CD14-positive monocyte (primary cell): ENCODE measurements at regions not wholly inside any gene's neighbourhood (a gene's known extent, or its start where the extent isn't known, plus 50 kb on each side); places are given as distances from the start of the nearest gene placed in this dataset.
"Not testable (repeated sequence)": the region's sequence is repeated elsewhere in the genome, so short reads cannot be mapped to it uniquely, and the experiment has no call there.

Experiments
- DNase-seq, 3 donors: peaks; one replicate each; pipeline ENCODE4 v3.0.0-alpha.2; 2011 to 2022
- H2AFZ ChIP-seq: 2 replicates; pipeline ENCODE4 v1.6.0; 2012; ENCODE audit warnings: mild to moderate bottlenecking, low read depth, low read length, inconsistent platforms; ENCODE audit not compliant: insufficient read depth, poor library complexity, severe bottlenecking
- H3K27ac ChIP-seq, 2 donors: 1 replicate in 1 of 2; 2 replicates in 1 of 2; pipeline ENCODE4 v1.5.1; 2012 to 2013; ENCODE audit warnings: low read length in 2 of 2, control low read depth in 1 of 2, inconsistent platforms in 1 of 2, low read depth in 1 of 2, mild to moderate bottlenecking in 1 of 2
- H3K27me3 ChIP-seq, 2 donors: one replicate each; pipeline versions ENCODE4 v1.6.0 to v1.6.1; 2011 to 2013; ENCODE audit warnings: low read length in 2 of 2; ENCODE audit not compliant: control insufficient read depth in 2 of 2, insufficient read depth in 2 of 2
- H3K36me3 ChIP-seq, 2 donors: replicated peaks in 1 of 2; 1 replicate in 1 of 2; 2 replicates in 1 of 2; pipeline versions ENCODE4 v1.5.1 to v1.6.1; 2012 to 2013; ENCODE audit warnings: low read length in 2 of 2, control low read depth in 1 of 2, inconsistent platforms in 1 of 2, mild to moderate bottlenecking in 1 of 2; ENCODE audit not compliant: insufficient read depth in 2 of 2, control insufficient read depth in 1 of 2
- H3K4me1 ChIP-seq, 2 donors: 1 replicate in 1 of 2; 2 replicates in 1 of 2; pipeline versions ENCODE4 v1.5.1 to v1.6.1; 2012 to 2013; ENCODE audit warnings: low read length in 2 of 2, control low read depth in 1 of 2, inconsistent platforms in 1 of 2, mild to moderate bottlenecking in 1 of 2, moderate library complexity in 1 of 2; ENCODE audit not compliant: insufficient read depth in 2 of 2, control insufficient read depth in 1 of 2
- H3K4me2 ChIP-seq: replicated peaks from 2 replicates; pipeline ENCODE3; 2012; ENCODE audit warnings: low read length, moderate library complexity, mild to moderate bottlenecking; ENCODE audit not compliant: poor library complexity, severe bottlenecking; ENCODE audit errors: extremely low read depth
- H3K4me3 ChIP-seq, 3 experiments: fragments of 200-600 bp in 1 of 3; sonication (generic) in 1 of 3; replicated peaks in 1 of 3; 1 replicate in 2 of 3; 2 replicates in 1 of 3; pipeline ENCODE4 v1.5.1; 2011 to 2013; ENCODE audit warnings: low read length in 3 of 3, mild to moderate bottlenecking in 3 of 3, control low read depth in 2 of 3, low read depth in 2 of 3, inconsistent platforms in 1 of 3, moderate library complexity in 1 of 3
- H3K79me2 ChIP-seq: 2 replicates; pipeline ENCODE4 v1.6.0; 2012; ENCODE audit warnings: mild to moderate bottlenecking, control low read depth, inconsistent platforms, low read length, moderate library complexity; ENCODE audit not compliant: insufficient read depth
- H3K9ac ChIP-seq: 2 replicates; pipeline ENCODE4 v1.6.0; 2017; ENCODE audit warnings: low read length, mild to moderate bottlenecking; ENCODE audit not compliant: insufficient read depth, poor library complexity, severe bottlenecking
- H3K9me3 ChIP-seq, 2 donors: replicated peaks in 1 of 2; 1 replicate in 1 of 2; 2 replicates in 1 of 2; pipeline versions ENCODE4 v1.5.1 to v1.6.1; 2012 to 2013; ENCODE audit warnings: low read length in 2 of 2, control low read depth in 1 of 2; ENCODE audit not compliant: control insufficient read depth in 1 of 2, insufficient read depth in 1 of 2
- H4K20me1 ChIP-seq: 2 replicates; pipeline ENCODE4 v1.6.0; 2012; ENCODE audit warnings: mild to moderate bottlenecking, low read length, control low read depth, moderate library complexity; ENCODE audit not compliant: insufficient read depth
- H3K27ac Mint-ChIP-seq, 7 donors: one replicate each; pipeline ENCODE4 v1.8.0; 2020; ENCODE audit warnings: mild to moderate bottlenecking in 7 of 7, mixed read lengths in 7 of 7, moderate library complexity in 6 of 7, inconsistent platforms in 2 of 7
- H3K27me3 Mint-ChIP-seq, 3 donors: one replicate each; pipeline ENCODE4 v1.8.0; 2021 to 2022; ENCODE audit warnings: low read depth in 3 of 3, mild to moderate bottlenecking in 3 of 3, mixed read lengths in 3 of 3, moderate library complexity in 3 of 3, inconsistent platforms in 1 of 3
- H3K36me3 Mint-ChIP-seq, 2 donors: one replicate each; pipeline ENCODE4 v1.8.0; 2020; ENCODE audit warnings: mixed read lengths in 2 of 2, inconsistent platforms in 1 of 2, mild to moderate bottlenecking in 1 of 2
- H3K4me1 Mint-ChIP-seq: one replicate; pipeline ENCODE4 v1.8.0; 2020; ENCODE audit warnings: mild to moderate bottlenecking, mixed read lengths
- H3K4me3 Mint-ChIP-seq, 2 donors: one replicate each; pipeline ENCODE4 v1.8.0; 2020; ENCODE audit warnings: mild to moderate bottlenecking in 2 of 2, mixed read lengths in 2 of 2, moderate library complexity in 1 of 2
- H3K9me3 Mint-ChIP-seq, 7 donors: one replicate each; pipeline ENCODE4 v1.8.0; 2020 to 2022; ENCODE audit warnings: mixed read lengths in 7 of 7, mild to moderate bottlenecking in 6 of 7, moderate library complexity in 6 of 7, inconsistent platforms in 2 of 7
- CTCF ChIP-seq: fragments of 200-600 bp; IDR thresholded peaks from one replicate; pipeline ENCODE4 v1.8.0; 2022; ENCODE audit warnings: antibody characterized with exemption, mild to moderate bottlenecking
- WGBS: methylation state at CpG from one replicate; pipeline ENCODE4 v1.1.5; 2013; ENCODE audit warnings: missing lambda C conversion rate; ENCODE audit not compliant: insufficient coverage; 5-methylcytosine and 5-hydroxymethylcytosine counted together
- intact Hi-C, 2 donors: fragments of 100-400 bp; cut with micrococcal nuclease; formaldehyde crosslinking; loops; one replicate each; pipeline versions ENCODE4 v1.15.0 to v1.15.1; 2023

GRCh38 chrX:5674036-5674435 is 554.6 kb downstream of the NLGN4X start:
- no peak overlapping the region for H3K4me3 Mint-ChIP-seq

GRCh38 chrX:5672099-5672498 is 556.6 kb downstream of the NLGN4X start:
- no peaks in the 10 kb centered on the region for H3K36me3 ChIP-seq
- H3K4me1 Mint-ChIP-seq = no peaks in the 10 kb centered on the region

More at GRCh38 chrX:5674036-5674435, 554.6 kb downstream of the NLGN4X start:
- no peak for TF ChIP-seq CTCF
- H3K27me3 Mint-ChIP-seq = peaks cover 0 to 2% (median 0%) of the 10 kb centered on the region in 3 donors
- Histone ChIP-seq H3K79me2 (no peaks in the 10 kb centered on the region), H3K9ac (no peak overlapping the region), H3K36me3 (no peaks in the 10 kb centered on the region), H4K20me1 (no peaks in the 10 kb centered on the region), H3K4me1 (no peaks in the 10 kb centered on the region), H3K4me3 (no peak overlapping the region), H2AFZ (no peak overlapping the region), H3K4me2 (no peak overlapping the region), H3K9me3 (no peaks in the 10 kb centered on the region), H3K27me3 (no peaks in the 10 kb centered on the region), H3K27ac (no peak overlapping the region)
- H3K4me1 Mint-ChIP-seq = no peaks in the 10 kb centered on the region
- intact Hi-C loops = no loop called here
- no CpG with 5 or more reads among the region's 3 CpGs for WGBS
- H3K9me3 Mint-ChIP-seq = no peaks in the 10 kb centered on the region
- no peak overlapping the region for H3K27ac Mint-ChIP-seq
- no peaks in the 10 kb centered on the region for H3K36me3 Mint-ChIP-seq
- no peak for DNase-seq

GRCh38 chrX:5666689-5667088 is 562.0 kb downstream of the NLGN4X start:
- H3K9me3 Mint-ChIP-seq, H2AFZ ChIP-seq, H3K9ac ChIP-seq, intact Hi-C loops, H3K27me3 Mint-ChIP-seq, H3K4me1 Mint-ChIP-seq, H3K4me3 Mint-ChIP-seq, H3K27me3 ChIP-seq, H3K27ac Mint-ChIP-seq, H4K20me1 ChIP-seq, H3K4me2 ChIP-seq, DNase-seq, H3K36me3 ChIP-seq, H3K4me1 ChIP-seq, H3K4me3 ChIP-seq, H3K9me3 ChIP-seq, H3K27ac ChIP-seq, H3K79me2 ChIP-seq, H3K36me3 Mint-ChIP-seq: not testable (repeated sequence)
- no CpG with 5 or more reads among the region's 4 CpGs for WGBS

More at GRCh38 chrX:5672099-5672498, 556.6 kb downstream of the NLGN4X start:
- Mint-ChIP-seq H3K27ac (no peak overlapping the region), H3K4me3 (no peak overlapping the region), H3K36me3 (no peaks in the 10 kb centered on the region), H3K9me3 (peaks cover 0 to 2% (median 0%) of the 10 kb centered on the region in 7 donors), H3K27me3 (peaks cover 0 to 2% (median 0%) of the 10 kb centered on the region in 3 donors)
- Histone ChIP-seq H3K4me1 (no peaks in the 10 kb centered on the region), H3K9me3 (no peaks in the 10 kb centered on the region), H3K9ac (no peak overlapping the region), H3K4me2 (no peak overlapping the region), H3K79me2 (no peaks in the 10 kb centered on the region), H3K4me3 (no peak overlapping the region), H2AFZ (no peak overlapping the region), H3K27ac (no peak overlapping the region), H4K20me1 (no peaks in the 10 kb centered on the region), H3K27me3 (no peaks in the 10 kb centered on the region)
- WGBS = no CpG with 5 or more reads among the region's 2 CpGs
- intact Hi-C loops = no loop called here
- no peak for TF ChIP-seq CTCF
- DNase-seq = no peak
